PC-3 (cell line): ENCODE measurements at regions not wholly inside any gene's neighbourhood (a gene's known extent, or its start where the extent isn't known, plus 50 kb on each side); places are given as distances from the start of the nearest gene placed in this dataset.
"Not testable (repeated sequence)": the region's sequence is repeated elsewhere in the genome, so short reads cannot be mapped to it uniquely, and the experiment has no call there.

Source experiments
- ATAC-seq: fragments of 200-7000 bp; cut with Tn5 transposase; 2 replicates; pipeline ENCODE4 v1.9.1; 2020; ENCODE audit warnings: mild to moderate bottlenecking, moderate library complexity
- BruUV-seq: library from RNA; stranded (reverse); fragments of 400-500 nt; replicated peaks from 2 replicates; lab custom pipeline; 2021; lab: Mats Ljungman, UMichigan
- CTCF ChIA-PET: fragments of 300-600 bp; sonication (Branson Sonifier 250); formaldehyde crosslinking; loops from one replicate; lab custom pipeline; 2022; ENCODE audit warnings: antibody characterized with exemption; lab: Charles Lee
- POLR2A ChIA-PET: fragments of 300-600 bp; sonication (Branson Sonifier 250); formaldehyde crosslinking; loops from one replicate; lab custom pipeline; 2022; ENCODE audit warnings: antibody characterized with exemption; ENCODE audit not compliant: unreplicated experiment; lab: Charles Lee
- DNase-seq: peaks from one replicate; pipeline ENCODE4 v3.0.0-alpha.2; 2015
- H2AFZ ChIP-seq: fragments of 300-600 bp; sonication (generic); 2 replicates; pipeline ENCODE4 v1.6.0; 2016; ENCODE audit warnings: antibody characterized with exemption, low read length
- H3F3A ChIP-seq: fragments of 300-600 bp; sonication (generic); one replicate; pipeline ENCODE4 v1.6.0; 2017; ENCODE audit warnings: antibody characterized with exemption, low read length, control low read depth, mild to moderate bottlenecking; ENCODE audit not compliant: unreplicated experiment
- H3K27ac ChIP-seq: fragments of 300-600 bp; sonication (generic); 2 replicates; pipeline ENCODE4 v1.5.1; 2016; ENCODE audit warnings: mild to moderate bottlenecking, low read length
- H3K27me3 ChIP-seq: fragments of 300-600 bp; sonication (generic); 2 replicates; pipeline ENCODE4 v1.6.1; 2016; ENCODE audit warnings: low read length, mixed read lengths
- H3K36me3 ChIP-seq: fragments of 300-600 bp; sonication (generic); 2 replicates; pipeline ENCODE4 v1.6.1; 2016; ENCODE audit warnings: low read depth, mixed run types, low read length, mixed read lengths
- H3K4me1 ChIP-seq: fragments of 300-600 bp; sonication (generic); 2 replicates; pipeline ENCODE4 v1.5.1; 2016; ENCODE audit warnings: low read length; ENCODE audit not compliant: insufficient read depth
- H3K4me2 ChIP-seq: fragments of 300-600 bp; sonication (generic); 2 replicates; pipeline ENCODE4 v1.6.0; 2016; ENCODE audit warnings: low read length
- H3K4me3 ChIP-seq: fragments of 300-600 bp; sonication (generic); 2 replicates; pipeline ENCODE4 v1.5.1; 2016; ENCODE audit warnings: mild to moderate bottlenecking, low read length, mixed read lengths
- H3K79me2 ChIP-seq: fragments of 300-600 bp; sonication (generic); 2 replicates; pipeline ENCODE4 v1.6.1; 2017; ENCODE audit warnings: low read length, mixed read lengths
- H3K9ac ChIP-seq: fragments of 300-600 bp; sonication (generic); 2 replicates; pipeline ENCODE4 v1.6.0; 2016; ENCODE audit warnings: mild to moderate bottlenecking, low read length
- H3K9me2 ChIP-seq: fragments of 300-600 bp; sonication (generic); replicated peaks from 2 replicates; pipeline ENCODE4 v1.6.1; 2016; ENCODE audit warnings: mixed run types, low read length, mixed read lengths
- H3K9me3 ChIP-seq: fragments of 300-600 bp; sonication (generic); 2 replicates; pipeline ENCODE4 v1.6.1; 2016; ENCODE audit warnings: low read length, mixed read lengths
- H4K20me1 ChIP-seq: fragments of 300-600 bp; sonication (generic); 2 replicates; pipeline ENCODE4 v1.6.1; 2016; ENCODE audit warnings: low read length, mixed read lengths
- CTCF ChIP-seq: fragments of 300-600 bp; sonication (generic); conservative IDR thresholded peaks from 2 replicates; pipeline ENCODE4 v1.5.1; 2017; ENCODE audit warnings: antibody characterized with exemption, low read depth, mild to moderate bottlenecking, low read length
- EZH2 ChIP-seq: fragments of 300-600 bp; sonication (generic); IDR thresholded peaks from one replicate; pipeline ENCODE4 v1.6.1; 2017; ENCODE audit warnings: antibody characterized with exemption, mild to moderate bottlenecking, low read length; ENCODE audit not compliant: unreplicated experiment
- EZH2phosphoT487 ChIP-seq: fragments of 300-600 bp; sonication (generic); IDR thresholded peaks from 2 replicates; pipeline ENCODE4 v1.6.1; 2018; ENCODE audit warnings: mild to moderate bottlenecking, antibody characterized with exemption, low read length, borderline replicate concordance
- intact Hi-C: fragments of 100-400 bp; cut with micrococcal nuclease; formaldehyde crosslinking; loops from 2 replicates; pipeline ENCODE4 v1.9.0; 2023

- ChIA-PET CTCF (interaction anchor here (0.6 to 1.3 kb wide), 5 partner anchors 36 to 718 kb away, joined by 3 to 5 read pairs (median 4); no protein-coding TSS in a partner anchor), POLR2A (no interaction called here)
- Histone ChIP-seq H3K4me1 (peaks cover 20% of the 10 kb centered on the region), H3K4me2 (peak overlapping the region; percentile 66), H3F3A (no peaks in the 10 kb centered on the region), H3K9ac (no peak overlapping the region), H3K27me3 (no peaks in the 10 kb centered on the region), H3K9me3 (no peaks in the 10 kb centered on the region), H3K79me2 (no peaks in the 10 kb centered on the region), H4K20me1 (no peaks in the 10 kb centered on the region), H3K36me3 (no peaks in the 10 kb centered on the region), H3K4me3 (peak overlapping the region; percentile 14; the same call in 1 of the 2 replicates), H3K9me2 (no peaks in the 10 kb centered on the region), H3K27ac (no peak overlapping the region), H2AFZ (peak overlapping the region; percentile 66)
- intact Hi-C loops, result loop anchor here (1.0 to 5.0 kb wide), 5 partner anchors 20 to 238 kb away; no protein-coding TSS in a partner anchor
- TF ChIP-seq EZH2phosphoT487 (no peak), CTCF (peak; percentile 84), EZH2 (no peak)
- no TSS peak for BruUV-seq
- DNase-seq (peak; percentile 89), ATAC-seq (peak; percentile 85)
These were observed 115.0 kb upstream of the SHISA3 start for GRCh38 chr4:42282081-42282901.

GRCh38 chr4:42284030-42284429 lies 113.3 kb upstream of the SHISA3 start:
- ATAC-seq (no peak), DNase-seq (no peak)
- Histone ChIP-seq H3K4me3 (no peak overlapping the region), H3K4me1 (peaks cover 11% of the 10 kb centered on the region), H3K79me2 (no peaks in the 10 kb centered on the region), H3K9me2 (no peaks in the 10 kb centered on the region), H3K27me3 (no peaks in the 10 kb centered on the region), H3K9ac (no peak overlapping the region), H3K4me2 (no peak overlapping the region), H4K20me1 (no peaks in the 10 kb centered on the region), H2AFZ (no peak overlapping the region), H3K9me3 (no peaks in the 10 kb centered on the region), H3K27ac (no peak overlapping the region), H3K36me3 (no peaks in the 10 kb centered on the region), H3F3A (no peaks in the 10 kb centered on the region)
- CTCF ChIA-PET, result no interaction called here
- BruUV-seq, result no TSS peak
- no peak for TF ChIP-seq EZH2phosphoT487
- TF ChIP-seq CTCF, result no peak
- TF ChIP-seq EZH2, result no peak
- intact Hi-C loops, result loop anchor here (5.0 kb wide), 1 partner anchor 73 kb away; no protein-coding TSS in a partner anchor
- POLR2A ChIA-PET, result no interaction called here

- H3K79me2 ChIP-seq, H3K9me3 ChIP-seq, H3K27me3 ChIP-seq, H3K36me3 ChIP-seq, BruUV-seq, H3K9me2 ChIP-seq, H3F3A ChIP-seq, intact Hi-C loops, H3K4me1 ChIP-seq, H2AFZ ChIP-seq, ATAC-seq, POLR2A ChIA-PET, H3K4me3 ChIP-seq, H4K20me1 ChIP-seq, H3K4me2 ChIP-seq, H3K9ac ChIP-seq: not testable (repeated sequence)
- peak overlapping the region; percentile 13; the same call in 1 of the 2 replicates for H3K27ac ChIP-seq
- CTCF ChIA-PET, result interaction anchor here (0.5 kb wide), 1 partner anchor 517 kb away, joined by 3 read pairs; no protein-coding TSS in a partner anchor
- peak; percentile 61 for DNase-seq
These were observed 108.4 kb upstream of the SHISA3 start for GRCh38 chr4:42288876-42289275.

GRCh38 chr4:42292192-42292591 lies 105.1 kb upstream of the SHISA3 start:
- H4K20me1 ChIP-seq, H3K36me3 ChIP-seq, H3K79me2 ChIP-seq, H3K9ac ChIP-seq, H3K27me3 ChIP-seq, BruUV-seq, H3F3A ChIP-seq, intact Hi-C loops, H3K9me3 ChIP-seq, POLR2A ChIA-PET, H3K4me1 ChIP-seq, H3K4me3 ChIP-seq, DNase-seq, H3K9me2 ChIP-seq, CTCF ChIA-PET, H3K27ac ChIP-seq, ATAC-seq, H3K4me2 ChIP-seq, H2AFZ ChIP-seq: not testable (repeated sequence)
